ENCODE measurements at regions not wholly inside any gene's neighbourhood (a gene's known extent, or its start where the extent isn't known, plus 50 kb on each side); places are given as distances from the start of the nearest gene placed in this dataset.

- TF ChIP-seq CTCF (IDR thresholded peaks at IDR 0.05; ENCODE audit: control extremely low read depth in 1 of 3, insufficient read depth in 1 of 3, low read depth in 1 of 3, low read length in 3 of 3) (no peak), POLR2A (IDR thresholded peaks at IDR 0.05; ENCODE audit: control extremely low read depth in 1 of 2, low read depth in 2 of 2, low read length in 2 of 2) (no peak), EZH2 (IDR thresholded peaks at IDR 0.05; ENCODE audit: low read depth, low read length, severe bottlenecking) (no peak), RBBP5 (IDR thresholded peaks at IDR 0.05; ENCODE audit: borderline replicate concordance, low read depth, low read length) (no peak), ATF2 (IDR thresholded peaks at IDR 0.05; ENCODE audit: low read length) (no peak), MAFK (IDR thresholded peaks at IDR 0.05; ENCODE audit: low read depth, low read length) (no peak), SP1 (IDR thresholded peaks at IDR 0.05; ENCODE audit: low read depth, low read length) (no peak), RFX5 (IDR thresholded peaks at IDR 0.05; ENCODE audit: borderline replicate concordance, low read depth, low read length) (no peak), CEBPB (IDR thresholded peaks at IDR 0.05; ENCODE audit: low read depth, low read length) (no peak), SIX5 (IDR thresholded peaks at IDR 0.05; ENCODE audit: low read depth, low read length) (no peak), JUND (IDR thresholded peaks at IDR 0.05; ENCODE audit: low read length) (no peak), ATF3 (IDR thresholded peaks at IDR 0.05; ENCODE audit: insufficient read depth, low read depth, low read length) (no peak), POLR2AphosphoS5 (IDR thresholded peaks at IDR 0.05; ENCODE audit: low read depth, low read length) (no peak), ZNF274 (IDR thresholded peaks at IDR 0.05; ENCODE audit: borderline replicate concordance, extremely low read depth, low read length) (no peak)
Observed at GRCh38 chr5:1946122-1946677, 63.5 kb upstream of the IRX4 start.

Measured in H1 (cell line).